NB4 (cell line): ENCODE measurements at regions not wholly inside any gene's neighbourhood (a gene's known extent, or its start where the extent isn't known, plus 50 kb on each side); places are given as distances from the start of the nearest gene placed in this dataset.

Experiments used
- DNase-seq: peaks from one replicate; pipeline ENCODE4 v3.0.0; 2010; ENCODE audit warnings: low read depth
- H3K4me3 ChIP-seq: one replicate; pipeline ENCODE4 v1.5.1; 2011; ENCODE audit warnings: mild to moderate bottlenecking, low read depth, low read length, moderate library complexity
- MYC ChIP-seq: IDR thresholded peaks from 2 replicates; pipeline ENCODE4 v1.6.1; 2011; ENCODE audit warnings: low read depth, low read length
- POLR2A ChIP-seq: IDR thresholded peaks from 2 replicates; pipeline ENCODE4 v1.6.1; 2011; ENCODE audit warnings: mild to moderate bottlenecking; ENCODE audit not compliant: insufficient read length; ENCODE audit errors: extremely low read depth
- TF ChIP-seq, protein P1 (sequence below): IDR thresholded peaks from 2 replicates; pipeline ENCODE4 v1.6.1; 2011; ENCODE audit warnings: low read depth, low read length
- TF ChIP-seq, protein P2 (sequence below): IDR thresholded peaks from one replicate; pipeline ENCODE4 v1.5.1; 2012; ENCODE audit warnings: low read depth, low read length

DNA sequence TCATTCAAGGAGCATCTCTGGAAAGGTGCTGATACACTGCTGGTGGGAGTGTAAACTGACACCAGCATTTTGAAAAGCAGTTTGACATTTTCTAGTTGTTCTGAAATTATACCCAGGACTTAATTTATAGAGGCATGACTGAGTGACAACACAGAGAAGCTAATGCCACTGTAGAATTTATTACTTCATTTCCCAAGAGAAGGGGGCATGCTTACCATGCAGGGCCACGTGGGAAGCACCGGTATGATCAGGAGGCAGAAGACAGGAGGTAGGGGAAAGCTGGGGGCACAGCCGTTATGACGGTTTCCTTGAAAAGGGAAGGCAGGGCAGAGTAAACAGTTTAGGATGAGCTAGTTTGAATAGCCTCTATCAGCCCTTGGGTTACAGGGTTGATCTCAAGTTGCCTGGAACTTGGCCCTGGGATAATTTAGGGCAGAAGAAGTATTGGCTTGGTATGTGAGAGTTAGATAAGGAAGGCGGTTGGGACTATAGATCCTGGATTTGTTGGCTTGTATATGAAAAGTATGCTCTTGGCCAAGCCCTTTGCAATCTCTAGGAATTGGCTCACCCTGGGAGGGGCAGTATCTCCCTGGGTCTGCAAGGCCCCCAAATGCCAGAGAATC lies 305.7 kb downstream of the ENC1 start:
- TF ChIP-seq MYC, result no peak
- DNase-seq, result no peak
- H3K4me3 ChIP-seq, result no peak overlapping the region

DNA sequence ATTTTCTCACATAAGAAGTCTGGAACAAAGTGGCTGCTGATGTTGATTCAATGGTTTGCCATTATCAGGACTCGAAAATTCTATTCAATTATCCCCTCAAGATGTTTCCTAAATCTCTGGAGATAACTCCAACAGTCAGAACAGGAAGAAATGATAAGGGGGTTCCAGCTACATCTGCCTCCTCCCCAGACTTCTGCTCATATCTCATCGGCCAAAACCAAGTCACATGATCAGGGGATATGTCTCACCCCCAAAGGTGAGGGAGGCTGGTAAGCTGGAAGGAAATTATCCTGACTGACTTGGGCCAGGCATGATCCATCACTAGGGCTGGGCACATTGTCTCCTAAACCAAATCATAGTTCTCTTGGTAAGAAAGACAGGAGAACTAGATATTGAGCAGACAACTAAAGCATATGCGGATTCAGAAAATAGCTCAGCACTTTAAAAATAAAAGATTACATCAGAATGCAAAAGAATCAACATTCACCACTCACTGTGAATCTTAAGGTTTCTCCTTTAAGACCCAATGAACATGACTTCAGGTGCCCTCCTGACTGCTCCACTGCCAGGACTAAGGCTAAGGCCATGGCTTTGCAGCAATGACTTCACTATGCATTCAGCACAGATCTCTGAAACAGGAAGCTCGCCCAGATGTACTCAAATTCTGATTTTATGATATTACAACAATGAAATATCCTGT lies 306.3 kb downstream of the ENC1 start:
- DNase-seq, result no peak
- H3K4me3 ChIP-seq, result no peak overlapping the region

DNA sequence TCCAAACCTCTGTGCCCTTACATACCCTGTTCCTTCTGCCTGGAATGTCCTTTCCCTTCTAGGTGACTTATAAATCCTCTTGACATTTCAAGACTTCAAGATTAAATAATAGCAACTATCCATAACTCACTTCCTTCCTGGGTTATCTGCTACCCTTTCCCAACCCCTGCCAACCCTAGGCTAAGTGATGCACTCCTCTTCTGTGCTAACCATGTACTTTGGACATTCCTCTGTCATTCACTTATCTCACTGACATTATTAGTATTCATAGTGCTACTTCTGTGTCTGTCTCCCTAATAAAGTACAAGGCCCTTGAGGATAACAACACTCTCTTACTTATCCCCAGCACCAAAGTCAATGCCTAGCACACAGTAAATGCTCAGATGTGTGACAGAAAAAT lies 307.1 kb downstream of the ENC1 start:
- no peak for DNase-seq
- TF ChIP-seq, protein P1, sequence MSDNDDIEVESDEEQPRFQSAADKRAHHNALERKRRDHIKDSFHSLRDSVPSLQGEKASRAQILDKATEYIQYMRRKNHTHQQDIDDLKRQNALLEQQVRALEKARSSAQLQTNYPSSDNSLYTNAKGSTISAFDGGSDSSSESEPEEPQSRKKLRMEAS, result no peak
- TF ChIP-seq MYC (no peak), POLR2A (no peak)
- TF ChIP-seq, protein P2, sequence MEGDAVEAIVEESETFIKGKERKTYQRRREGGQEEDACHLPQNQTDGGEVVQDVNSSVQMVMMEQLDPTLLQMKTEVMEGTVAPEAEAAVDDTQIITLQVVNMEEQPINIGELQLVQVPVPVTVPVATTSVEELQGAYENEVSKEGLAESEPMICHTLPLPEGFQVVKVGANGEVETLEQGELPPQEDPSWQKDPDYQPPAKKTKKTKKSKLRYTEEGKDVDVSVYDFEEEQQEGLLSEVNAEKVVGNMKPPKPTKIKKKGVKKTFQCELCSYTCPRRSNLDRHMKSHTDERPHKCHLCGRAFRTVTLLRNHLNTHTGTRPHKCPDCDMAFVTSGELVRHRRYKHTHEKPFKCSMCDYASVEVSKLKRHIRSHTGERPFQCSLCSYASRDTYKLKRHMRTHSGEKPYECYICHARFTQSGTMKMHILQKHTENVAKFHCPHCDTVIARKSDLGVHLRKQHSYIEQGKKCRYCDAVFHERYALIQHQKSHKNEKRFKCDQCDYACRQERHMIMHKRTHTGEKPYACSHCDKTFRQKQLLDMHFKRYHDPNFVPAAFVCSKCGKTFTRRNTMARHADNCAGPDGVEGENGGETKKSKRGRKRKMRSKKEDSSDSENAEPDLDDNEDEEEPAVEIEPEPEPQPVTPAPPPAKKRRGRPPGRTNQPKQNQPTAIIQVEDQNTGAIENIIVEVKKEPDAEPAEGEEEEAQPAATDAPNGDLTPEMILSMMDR, result no peak
- H3K4me3 ChIP-seq, result no peak overlapping the region

More for the DNA sequence above, 306.3 kb downstream of the ENC1 start:
- TF ChIP-seq MYC (no peak), POLR2A (no peak)
- TF ChIP-seq, protein P2, result no peak
- TF ChIP-seq, protein P1, result no peak

DNA sequence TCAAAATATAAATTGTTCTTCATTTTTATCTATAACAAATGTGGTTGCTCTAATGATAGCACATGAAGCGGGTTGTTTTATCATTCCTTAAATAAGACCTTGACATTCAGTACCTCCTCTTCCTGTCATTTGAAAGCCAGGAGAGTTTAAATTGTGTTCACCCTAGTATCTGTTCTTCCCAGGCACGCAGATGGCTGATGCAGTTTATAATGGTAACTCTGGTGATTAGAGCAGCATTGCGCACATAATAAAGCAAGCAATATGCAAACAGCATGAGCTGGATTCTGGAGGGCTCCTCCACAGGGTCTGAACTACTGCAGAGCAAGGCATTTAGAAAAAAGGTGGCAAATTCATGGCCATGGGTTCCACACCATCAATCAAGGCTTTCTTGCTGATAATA lies 307.8 kb downstream of the ENC1 start:
- no peak overlapping the region for H3K4me3 ChIP-seq
- DNase-seq, result no peak
- no peak for TF ChIP-seq MYC
- no peak for TF ChIP-seq POLR2A
- TF ChIP-seq, protein P2, result no peak
- TF ChIP-seq, protein P1, result no peak

DNA sequence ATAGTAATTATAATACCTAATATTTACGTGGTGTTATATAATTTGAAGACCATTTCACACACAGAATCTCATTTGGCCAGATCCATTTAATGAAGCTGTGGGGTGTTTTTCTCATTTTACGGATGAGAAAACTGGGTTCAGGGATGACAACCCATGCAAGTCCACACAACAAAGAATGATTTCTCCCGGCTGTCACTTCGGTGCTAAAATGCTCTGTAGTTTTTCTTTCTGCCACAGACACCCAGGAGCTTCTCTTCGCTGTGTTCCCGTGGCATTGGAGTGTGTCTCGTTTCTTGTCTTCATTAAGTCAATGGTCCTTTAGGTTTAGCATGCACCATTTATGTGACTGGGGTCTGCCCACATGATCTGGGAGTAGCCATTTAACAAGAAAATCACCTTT lies 308.5 kb downstream of the ENC1 start:
- DNase-seq, result no peak
- TF ChIP-seq, protein P2, result no peak
- no peak for TF ChIP-seq MYC
- no peak for TF ChIP-seq POLR2A
- TF ChIP-seq, protein P1, result no peak
- H3K4me3 ChIP-seq, result no peak overlapping the region

DNA sequence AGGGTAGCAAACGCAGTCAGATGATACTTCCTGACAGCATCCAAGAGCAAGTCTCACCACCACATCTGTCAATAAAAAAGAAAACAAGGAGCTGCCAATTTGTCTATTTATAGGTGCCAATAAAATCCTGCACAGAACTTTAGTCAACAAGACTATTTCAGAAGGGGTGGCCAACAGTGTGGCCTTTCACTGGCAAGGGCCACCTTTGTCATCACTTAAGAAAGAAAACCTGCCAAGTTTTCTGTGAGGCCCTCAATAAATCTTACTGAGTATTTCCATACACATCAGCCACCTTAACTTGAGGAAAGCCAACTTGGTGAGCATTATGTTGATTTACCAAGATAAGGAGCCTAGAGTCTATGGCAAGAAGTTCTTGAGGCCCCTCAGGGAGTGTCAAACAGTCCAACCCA lies 312.3 kb downstream of the ENC1 start:
- no peak for DNase-seq
- TF ChIP-seq, protein P2, result no peak
- TF ChIP-seq, protein P1, result no peak
- TF ChIP-seq POLR2A, result no peak
- H3K4me3 ChIP-seq, result no peak overlapping the region
